Heart left ventricle (tissue), 16 donors: ENCODE measurements at regions not wholly inside any gene's neighbourhood (a gene's known extent, or its start where the extent isn't known, plus 50 kb on each side); places are given as distances from the start of the nearest gene placed in this dataset.
"Not testable (repeated sequence)": the region's sequence is repeated elsewhere in the genome, so short reads cannot be mapped to it uniquely, and the experiment has no call there.

Source experiments
- ATAC-seq, 4 donors: fragments of 200-7000 bp; cut with Tn5 transposase; one replicate each; pipeline ENCODE4 v1.9.1; 2020 to 2022; ENCODE audit warnings: moderate library complexity in 4 of 4, mild to moderate bottlenecking in 3 of 4, moderate number of reproducible peaks in 1 of 4
- DNase-seq, 5 donors: peaks; one replicate each; pipeline ENCODE4 v3.0.0-alpha.2; 2020
- H3K27ac ChIP-seq, 12 donors: fragments of 200-600 bp; sonication (generic) in 4 of 12; one replicate each; pipeline versions ENCODE4 v1.5.0 to v1.8.0; 2016 to 2022; ENCODE audit warnings: mild to moderate bottlenecking in 2 of 12
- H3K27me3 ChIP-seq, 9 donors: fragments of 200-600 bp; sonication (generic) in 2 of 9; one replicate each; pipeline versions ENCODE4 v1.5.1 to v1.8.0; 2016 to 2022; ENCODE audit warnings: mild to moderate bottlenecking in 3 of 9
- H3K36me3 ChIP-seq, 9 donors: fragments of 200-600 bp; sonication (generic) in 2 of 9; one replicate each; pipeline versions ENCODE4 v1.5.0 to v1.8.0; 2018 to 2022; ENCODE audit warnings: mild to moderate bottlenecking in 2 of 9
- H3K4me1 ChIP-seq, 12 donors: fragments of 200-600 bp; sonication (generic) in 4 of 12; one replicate each; pipeline versions ENCODE4 v1.5.0 to v1.8.0; 2016 to 2022; ENCODE audit warnings: mild to moderate bottlenecking in 3 of 12
- H3K4me3 ChIP-seq, 12 donors: fragments of 200-600 bp; sonication (generic) in 4 of 12; one replicate each; pipeline versions ENCODE4 v1.5.0 to v1.8.0; 2017 to 2022; ENCODE audit warnings: mild to moderate bottlenecking in 9 of 12, moderate library complexity in 4 of 12
- H3K9me3 ChIP-seq, 12 donors: fragments of 200-600 bp; sonication (generic) in 4 of 12; one replicate each; pipeline versions ENCODE4 v1.5.0 to v1.8.0; 2016 to 2022; ENCODE audit warnings: mild to moderate bottlenecking in 1 of 12
- POLR2A ChIP-seq, 2 donors: fragments of 450-650 bp; IDR thresholded peaks; one replicate each; pipeline ENCODE4 v1.6.1; 2017; ENCODE audit warnings: antibody characterized with exemption in 2 of 2, mild to moderate bottlenecking in 2 of 2, moderate library complexity in 2 of 2
- WGBS, 4 donors: extraction: QIAGEN DNeasy Blood & Tissue Kit in 2 of 4; methylation state at CpG; one replicate each; pipeline versions ENCODE4 v1.1.5 to v1.1.7; 2013 to 2018; 5-methylcytosine and 5-hydroxymethylcytosine counted together
- intact Hi-C, 10 donors: fragments of 100-400 bp; cut with DNase I; formaldehyde crosslinking; loops; one replicate each; pipeline versions ENCODE4 v1.11.1 to v1.14.2; 2022
- TF ChIP-seq, protein P1 (sequence below), 12 donors: fragments of 200-600 bp; sonication (generic) in 4 of 12; IDR thresholded peaks; one replicate each; pipeline versions ENCODE4 v1.5.0 to v1.8.0; 2018 to 2022; ENCODE audit warnings: antibody characterized with exemption in 12 of 12, mild to moderate bottlenecking in 5 of 12
- donor health status: ischemic (EF 13 %, LVEDD 7.1; RV severe dilation, severe dysfunction).
- donor health status: healthy with polysubstance abuse.
- donor health status: DM: no; HTN: yes; CAD: no.
- donor health status: DM: no; HTN: no; CAD: no.
- donor health status: ischemic (EF 25% LVEDD 6.9; RV normal size, moderate dysfunction).
- donor health status: ischemic (EF 25% LVEDD 5.7; RV mildly dilated, moderate dysfunction).
- donor health status: healthy.
- donor health status: DM: yes; HTN: yes; CAD: no.
- donor health status: ischemic (EF 35%, LVEDD 5.7; RV mildly dilated, moderate dysfunction).
- donor health status: nonischemic (EF 11% LVEDD 7.7; RV severe dilation, severe dysfunction).
- donor health status: DM: yes; HTN: yes; CAD: no.
- donor health status: PGD.
- donor health status: ischemic (EF 29% LVEDD 5.4; RV normal size, mild dysfunction).
- donor health status: nonischemic (EF 23%, LVEDD 6.1; RV moderate dilation, normal function).

DNA sequence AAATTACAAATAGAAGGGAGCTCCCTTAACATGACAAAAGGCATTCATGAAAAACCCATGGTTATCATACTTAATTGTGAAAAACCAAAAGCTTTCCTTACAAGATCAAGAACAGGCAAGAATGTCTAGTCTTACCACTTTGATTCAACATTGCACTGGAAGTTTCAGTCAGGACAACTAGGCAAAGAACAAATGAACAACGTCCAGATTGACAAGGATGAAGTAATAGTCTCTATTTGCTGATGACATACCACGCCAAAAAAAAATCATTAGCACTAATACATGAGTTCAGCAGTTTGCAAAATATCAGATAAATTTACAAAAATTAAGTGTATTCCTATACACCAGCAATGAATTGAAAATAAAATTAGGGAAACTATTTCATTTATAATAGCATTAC lies 200.2 kb downstream of the TOX3 start:
- H3K27me3 ChIP-seq: no peaks in the 10 kb centered on the region
- H3K4me3 ChIP-seq: no peak overlapping the region
- H3K36me3 ChIP-seq: no peaks in the 10 kb centered on the region
- no peak overlapping the region for H3K27ac ChIP-seq
- H3K9me3 ChIP-seq: no peaks in the 10 kb centered on the region
- no peak for TF ChIP-seq POLR2A (IDR thresholded peaks at IDR 0.05)
- TF ChIP-seq, protein P1, sequence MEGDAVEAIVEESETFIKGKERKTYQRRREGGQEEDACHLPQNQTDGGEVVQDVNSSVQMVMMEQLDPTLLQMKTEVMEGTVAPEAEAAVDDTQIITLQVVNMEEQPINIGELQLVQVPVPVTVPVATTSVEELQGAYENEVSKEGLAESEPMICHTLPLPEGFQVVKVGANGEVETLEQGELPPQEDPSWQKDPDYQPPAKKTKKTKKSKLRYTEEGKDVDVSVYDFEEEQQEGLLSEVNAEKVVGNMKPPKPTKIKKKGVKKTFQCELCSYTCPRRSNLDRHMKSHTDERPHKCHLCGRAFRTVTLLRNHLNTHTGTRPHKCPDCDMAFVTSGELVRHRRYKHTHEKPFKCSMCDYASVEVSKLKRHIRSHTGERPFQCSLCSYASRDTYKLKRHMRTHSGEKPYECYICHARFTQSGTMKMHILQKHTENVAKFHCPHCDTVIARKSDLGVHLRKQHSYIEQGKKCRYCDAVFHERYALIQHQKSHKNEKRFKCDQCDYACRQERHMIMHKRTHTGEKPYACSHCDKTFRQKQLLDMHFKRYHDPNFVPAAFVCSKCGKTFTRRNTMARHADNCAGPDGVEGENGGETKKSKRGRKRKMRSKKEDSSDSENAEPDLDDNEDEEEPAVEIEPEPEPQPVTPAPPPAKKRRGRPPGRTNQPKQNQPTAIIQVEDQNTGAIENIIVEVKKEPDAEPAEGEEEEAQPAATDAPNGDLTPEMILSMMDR (IDR thresholded peaks at IDR 0.05): no peak
- no peaks in the 10 kb centered on the region for H3K4me1 ChIP-seq
- DNase-seq (no peak), ATAC-seq (no peak)
- intact Hi-C loops: no loop called here
- WGBS, 4 donors: 68 to 77% (median 71%) methylated on average over 2 of the region's 2 CpGs

GRCh38 chr16:52333673-52334072 lies 213.3 kb downstream of the TOX3 start:
- ATAC-seq, H3K27ac ChIP-seq, H3K27me3 ChIP-seq, H3K36me3 ChIP-seq, intact Hi-C loops, H3K4me1 ChIP-seq, H3K9me3 ChIP-seq, H3K4me3 ChIP-seq: not testable (repeated sequence)
- WGBS, 4 donors: 83 to 86% (median 84%) methylated on average over 8 of the region's 8 CpGs
- DNase-seq: peak in 1 of 5 donors; percentile 22

GRCh38 chr16:52320930-52321439 lies 226.0 kb downstream of the TOX3 start:
- Histone ChIP-seq H3K4me1 (no peaks in the 10 kb centered on the region), H3K4me3 (no peak overlapping the region), H3K36me3 (no peaks in the 10 kb centered on the region), H3K27me3 (no peaks in the 10 kb centered on the region), H3K27ac (no peak overlapping the region), H3K9me3 (no peaks in the 10 kb centered on the region)
- intact Hi-C loops: no loop called here
- TF ChIP-seq, protein P1 (IDR thresholded peaks at IDR 0.05): no peak
- TF ChIP-seq POLR2A (IDR thresholded peaks at IDR 0.05): no peak
- no peak for DNase-seq
- 59 to 70% (median 66%) methylated on average over 6 of the region's 6 CpGs for WGBS, 4 donors
- ATAC-seq: no peak

GRCh38 chr16:52318302-52319009 lies 228.5 kb downstream of the TOX3 start:
- H3K36me3 ChIP-seq: no peaks in the 10 kb centered on the region
- no peak overlapping the region for H3K4me3 ChIP-seq
- H3K4me1 ChIP-seq: no peaks in the 10 kb centered on the region
- H3K27me3 ChIP-seq: no peaks in the 10 kb centered on the region
- ATAC-seq (no peak), DNase-seq (no peak)
- 70 to 79% (median 74%) methylated on average over 2 of the region's 2 CpGs for WGBS, 4 donors
- TF ChIP-seq POLR2A (IDR thresholded peaks at IDR 0.05): no peak
- TF ChIP-seq, protein P1 (IDR thresholded peaks at IDR 0.05): no peak
- intact Hi-C loops: no loop called here
- H3K27ac ChIP-seq: no peak overlapping the region
- no peaks in the 10 kb centered on the region for H3K9me3 ChIP-seq

- Histone ChIP-seq H3K27me3 (no peaks in the 10 kb centered on the region), H3K4me3 (no peak overlapping the region), H3K36me3 (no peaks in the 10 kb centered on the region), H3K4me1 (no peaks in the 10 kb centered on the region), H3K9me3 (no peaks in the 10 kb centered on the region), H3K27ac (no peak overlapping the region)
- TF ChIP-seq, protein P1 (IDR thresholded peaks at IDR 0.05): no peak
- TF ChIP-seq POLR2A (IDR thresholded peaks at IDR 0.05): no peak
- DNase-seq (no peak), ATAC-seq (no peak)
- intact Hi-C loops: no loop called here
- WGBS, 4 donors: 57 to 74% (median 60%) methylated on average over 1 of the region's 1 CpG
These were observed 230.7 kb downstream of the TOX3 start for GRCh38 chr16:52316241-52316640.
